Fibroblast of the aortic adventitia (primary cell): ENCODE measurements at regions not wholly inside any gene's neighbourhood (a gene's known extent, or its start where the extent isn't known, plus 50 kb on each side); places are given as distances from the start of the nearest gene placed in this dataset.
A peak's percentile ranks its signal among the peaks of the same experiment; 100 is the strongest.

ENCODE experiments used
- DNase-seq: peaks from one replicate; pipeline ENCODE4 v3.0.0-alpha.2; 2010; ENCODE audit warnings: low read depth
- H3K4me3 ChIP-seq: 2 replicates; pipeline ENCODE4 v1.5.1; 2011; ENCODE audit warnings: low read depth, mild to moderate bottlenecking, control low read depth, low read length, moderate library complexity
- CTCF ChIP-seq: IDR thresholded peaks from 2 replicates; pipeline ENCODE4 v1.5.1; 2011; ENCODE audit warnings: mild to moderate bottlenecking, low read length, control low read depth, inconsistent platforms; ENCODE audit not compliant: insufficient read depth

DNA sequence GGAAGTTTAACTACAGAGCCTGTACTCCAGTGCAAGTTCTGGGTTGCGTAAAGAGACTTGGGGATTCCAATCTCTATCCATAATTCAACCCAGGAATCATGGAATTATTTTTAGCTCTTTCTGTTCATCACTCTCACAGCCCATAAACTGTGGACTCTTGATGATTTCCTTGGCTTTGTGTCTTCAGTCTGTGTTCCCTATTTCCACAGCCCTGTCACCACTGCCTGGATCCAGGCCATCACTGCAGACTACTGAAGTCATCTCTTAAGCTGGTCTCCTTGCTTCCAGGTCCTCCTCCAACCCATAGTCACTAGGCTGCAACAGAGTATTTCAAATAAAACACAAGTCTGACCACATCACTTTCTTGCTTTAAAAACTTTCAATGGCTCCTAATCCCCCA lies 211.7 kb downstream of the PLK2 start:
- no peak for DNase-seq
- no peak for TF ChIP-seq CTCF
- H3K4me3 ChIP-seq = no peak overlapping the region

- no peak for DNase-seq
- H3K4me3 ChIP-seq = no peak overlapping the region
- TF ChIP-seq CTCF = no peak
Observed at GRCh38 chr5:58246461-58246944, 213.4 kb downstream of the PLK2 start.

DNA sequence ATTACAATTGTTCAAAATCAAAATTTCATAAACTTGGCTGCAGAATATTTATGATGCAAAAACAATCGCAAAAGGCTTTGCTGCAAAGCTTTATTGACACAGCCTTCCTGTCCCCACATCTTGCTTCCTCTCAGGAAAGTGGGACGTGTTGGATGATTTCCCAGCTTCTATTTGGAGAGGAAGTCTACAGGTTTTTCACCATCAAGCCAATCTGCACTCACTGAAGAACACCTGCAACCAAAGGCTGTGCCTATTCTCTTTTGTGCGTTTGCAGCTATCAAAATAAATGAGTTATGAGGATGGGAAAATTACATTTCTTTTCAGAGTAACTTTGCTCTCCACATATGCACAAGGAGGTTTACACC lies 214.4 kb downstream of the PLK2 start:
- DNase-seq = no peak
- no peak overlapping the region for H3K4me3 ChIP-seq
- TF ChIP-seq CTCF = no peak

GRCh38 chr5:58244819-58245475 lies 214.9 kb downstream of the PLK2 start:
- H3K4me3 ChIP-seq = no peak overlapping the region
- TF ChIP-seq CTCF = no peak
- DNase-seq = no peak

DNA sequence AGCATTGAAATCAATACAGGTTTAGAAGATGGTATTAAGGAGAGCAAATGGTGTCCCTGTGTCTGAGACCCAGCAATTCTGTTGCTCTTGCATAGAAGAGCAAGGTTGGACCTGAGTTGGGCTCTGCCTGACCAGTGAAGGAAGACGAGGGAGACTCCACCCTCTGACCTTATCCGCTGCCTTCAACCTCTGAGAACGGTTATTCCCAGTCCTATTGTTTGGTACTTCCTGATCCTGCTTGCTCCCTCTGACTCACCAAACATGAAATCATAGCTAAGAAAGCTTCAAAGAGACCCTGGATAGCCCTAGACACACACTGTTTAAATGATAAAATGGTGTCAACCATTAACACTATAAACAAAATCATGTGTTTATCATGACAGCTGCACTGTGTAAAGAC lies 218.5 kb downstream of the PLK2 start:
- peak; percentile 51 for DNase-seq
- H3K4me3 ChIP-seq = no peak overlapping the region
- TF ChIP-seq CTCF = no peak

GRCh38 chr5:58240322-58240721 lies 219.6 kb downstream of the PLK2 start:
- H3K4me3 ChIP-seq = no peak overlapping the region
- no peak for TF ChIP-seq CTCF
- DNase-seq = peak; percentile 71

DNA sequence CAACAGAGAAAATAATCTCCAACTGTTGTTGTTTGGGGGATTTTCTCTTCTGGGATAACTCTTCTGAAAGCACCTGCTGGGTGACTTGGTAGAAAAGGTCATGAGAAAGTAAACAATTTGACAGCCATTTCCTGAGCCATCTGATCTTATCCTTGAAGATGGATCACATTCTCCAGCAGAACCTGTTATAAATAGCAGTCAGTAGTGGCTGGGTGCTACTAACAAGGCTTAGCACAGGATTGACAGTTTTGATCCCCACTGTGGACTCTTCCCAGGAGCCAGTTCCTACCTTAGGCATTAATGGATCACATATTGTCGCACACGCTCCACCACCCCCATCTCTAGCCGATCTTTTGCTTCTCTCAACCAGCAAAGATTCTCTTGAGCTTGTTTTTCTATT lies 220.2 kb downstream of the PLK2 start:
- H3K4me3 ChIP-seq = no peak overlapping the region
- no peak for DNase-seq
- no peak for TF ChIP-seq CTCF
